BJ (cell line): ENCODE measurements at regions not wholly inside any gene's neighbourhood (a gene's known extent, or its start where the extent isn't known, plus 50 kb on each side); places are given as distances from the start of the nearest gene placed in this dataset.

ENCODE experiments used
- CTCF ChIA-PET: fragments of 350-600 bp; formaldehyde crosslinking; extraction: SDS; loops from one replicate; lab custom pipeline; 2021; ENCODE audit warnings: antibody characterized with exemption, inconsistent platforms; lab: Yijun Ruan, JAX
- POLR2A ChIA-PET: fragments of 300-600 bp; sonication (Branson Sonifier 250); formaldehyde crosslinking; extraction: SDS; loops from one replicate; lab custom pipeline; 2021; ENCODE audit warnings: antibody characterized with exemption; lab: Charles Lee
- DNase-seq: peaks from one replicate; pipeline ENCODE4 v3.0.0-alpha.2; 2011; ENCODE audit warnings: low read depth
- H3K27me3 ChIP-seq: 2 replicates; pipeline ENCODE4 v1.6.0; 2011; ENCODE audit warnings: low read length; ENCODE audit not compliant: control insufficient read depth, insufficient read depth
- H3K36me3 ChIP-seq: 2 replicates; pipeline ENCODE4 v1.5.1; 2011; ENCODE audit warnings: low read length; ENCODE audit not compliant: control insufficient read depth, insufficient read depth
- H3K4me3 ChIP-seq: 2 replicates; pipeline ENCODE4 v1.5.1; 2011; ENCODE audit warnings: low read depth, mild to moderate bottlenecking, control low read depth, low read length
- CTCF ChIP-seq: IDR thresholded peaks from 2 replicates; pipeline ENCODE4 v1.5.1; 2011; ENCODE audit warnings: low read depth, mild to moderate bottlenecking, control low read depth, inconsistent platforms, low read length, moderate library complexity; ENCODE audit not compliant: insufficient read depth

- no peak overlapping the region for H3K4me3 ChIP-seq
- TF ChIP-seq CTCF, result no peak
- CTCF ChIA-PET, result no interaction called here
- no peaks in the 10 kb centered on the region for H3K36me3 ChIP-seq
- H3K27me3 ChIP-seq, result no peaks in the 10 kb centered on the region; the same call in 1 of the 2 replicates
- POLR2A ChIA-PET, result no interaction called here
- no peak for DNase-seq
These were observed 133.3 kb downstream of the MGAT5B start for GRCh38 chr17:77001487-77001886.

DNA sequence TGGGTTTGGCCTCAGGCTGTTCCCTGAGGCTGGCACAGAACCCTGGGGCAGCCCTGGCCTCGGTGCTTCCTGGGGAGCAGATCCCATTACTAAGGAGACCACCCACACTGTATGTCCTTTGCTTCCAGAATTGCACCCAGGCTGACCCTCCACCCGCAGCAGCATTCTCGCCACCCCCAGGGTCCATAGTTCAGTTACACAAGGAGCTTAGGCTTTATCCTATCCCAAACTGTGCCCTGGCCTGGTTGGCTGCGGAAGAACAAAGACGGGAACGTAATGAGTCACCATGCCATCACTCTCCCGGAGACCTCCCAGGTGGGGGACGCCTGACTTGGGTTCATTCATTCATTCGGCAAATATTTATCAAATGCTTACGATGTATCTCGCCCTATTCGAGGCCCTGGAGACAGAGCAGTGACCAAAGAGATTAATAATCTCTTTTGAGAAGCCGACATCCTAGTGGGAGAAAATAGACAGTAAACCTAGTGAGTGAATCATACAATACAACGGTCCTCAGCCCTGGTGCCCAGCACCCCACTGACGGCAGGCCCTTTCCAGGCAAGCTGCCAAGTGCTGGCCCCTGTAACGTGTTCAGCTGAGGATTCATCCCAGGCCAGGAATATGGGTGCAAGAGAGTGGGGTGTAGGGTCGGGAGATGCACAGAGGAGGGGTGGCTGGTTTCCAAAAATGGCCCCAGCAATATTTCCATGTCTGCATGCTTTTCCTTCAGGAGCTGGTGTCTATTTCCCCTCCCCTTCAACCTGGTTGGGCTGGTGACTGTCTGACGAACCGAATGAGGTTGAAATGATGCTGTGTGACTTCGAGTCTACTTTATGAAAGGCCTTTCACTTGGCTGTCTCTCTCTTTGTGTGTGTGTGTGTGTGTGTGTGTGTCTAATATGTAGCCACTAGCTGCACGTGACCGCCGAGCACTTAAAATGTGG lies 134.2 kb downstream of the MGAT5B start:
- TF ChIP-seq CTCF, result no peak
- DNase-seq, result no peak
- POLR2A ChIA-PET, result no interaction called here

GRCh38 chr17:77003699-77004098 lies 135.5 kb downstream of the MGAT5B start:
- Histone ChIP-seq H3K4me3 (no peak overlapping the region), H3K36me3 (no peaks in the 10 kb centered on the region), H3K27me3 (no peaks in the 10 kb centered on the region; the same call in none of the 2 replicates)
- no peak for TF ChIP-seq CTCF
- ChIA-PET POLR2A (no interaction called here), CTCF (interaction anchor here (0.7 to 1.5 kb wide), 3 partner anchors 53 to 70 kb away, joined by 3 to 6 read pairs (median 4); no protein-coding TSS in a partner anchor)
- no peak for DNase-seq

More for the DNA sequence above, 134.2 kb downstream of the MGAT5B start:
- Histone ChIP-seq H3K4me3 (no peak overlapping the region), H3K27me3 (no peaks in the 10 kb centered on the region; the same call in none of the 2 replicates), H3K36me3 (no peaks in the 10 kb centered on the region)
- CTCF ChIA-PET, result interaction anchor here (1.4 to 1.5 kb wide), 2 partner anchors 10 to 54 kb away, joined by 5 to 6 read pairs; no protein-coding TSS in a partner anchor

GRCh38 chr17:77006971-77007649 lies 133.7 kb upstream of the SEC14L1 start:
- no peak for TF ChIP-seq CTCF
- POLR2A ChIA-PET, result interaction anchor here (0.6 kb wide), 1 partner anchor 60 kb away, joined by 3 read pairs; no protein-coding TSS in a partner anchor
- CTCF ChIA-PET, result interaction anchor here (0.7 to 3.3 kb wide), 3 partner anchors 10 to 49 kb away, joined by 3 to 17 read pairs (median 3); no protein-coding TSS in a partner anchor
- no peak for DNase-seq
- Histone ChIP-seq H3K27me3 (no peaks in the 10 kb centered on the region; the same call in 1 of the 2 replicates), H3K36me3 (no peaks in the 10 kb centered on the region), H3K4me3 (no peak overlapping the region)
